Heart right ventricle (tissue), 16 donors: ENCODE measurements at regions not wholly inside any gene's neighbourhood (a gene's known extent, or its start where the extent isn't known, plus 50 kb on each side); places are given as distances from the start of the nearest gene placed in this dataset.

ENCODE experiments used
- ATAC-seq, 8 donors: fragments of 200-7000 bp; cut with Tn5 transposase; one replicate each; pipeline ENCODE4 v1.9.1; 2020; ENCODE audit warnings: mild to moderate bottlenecking in 8 of 8, moderate library complexity in 8 of 8, moderate number of reproducible peaks in 1 of 8
- DNase-seq, 2 donors: peaks; one replicate each; pipeline ENCODE4 v3.0.0-alpha.2; 2020
- H3K27ac ChIP-seq, 10 donors: fragments of 200-600 bp; sonication (generic) in 2 of 10; one replicate each; pipeline versions ENCODE4 v1.5.0 to v1.8.0; 2020 to 2022; ENCODE audit warnings: mild to moderate bottlenecking in 3 of 10
- H3K27me3 ChIP-seq, 7 donors: fragments of 200-600 bp; one replicate each; pipeline ENCODE4 v1.8.0; 2021 to 2022; ENCODE audit warnings: mild to moderate bottlenecking in 2 of 7
- H3K36me3 ChIP-seq, 9 donors: fragments of 200-600 bp; sonication (generic) in 1 of 9; one replicate each; pipeline versions ENCODE4 v1.5.0 to v1.8.0; 2020 to 2022; ENCODE audit warnings: mild to moderate bottlenecking in 2 of 9
- H3K4me1 ChIP-seq, 9 donors: fragments of 200-600 bp; sonication (generic) in 1 of 9; one replicate each; pipeline versions ENCODE4 v1.5.0 to v1.8.0; 2020 to 2022; ENCODE audit warnings: mild to moderate bottlenecking in 4 of 9
- H3K4me3 ChIP-seq, 10 donors: fragments of 200-600 bp; sonication (generic) in 2 of 10; one replicate each; pipeline versions ENCODE4 v1.5.0 to v1.8.0; 2020 to 2022; ENCODE audit warnings: mild to moderate bottlenecking in 7 of 10, moderate library complexity in 2 of 10
- H3K9me3 ChIP-seq, 11 donors: fragments of 200-600 bp in 10 of 11; sonication (generic) in 2 of 11; one replicate each; pipeline versions ENCODE4 v1.5.0 to v1.8.0; 2013 to 2022; ENCODE audit warnings: mild to moderate bottlenecking in 2 of 11, control low read depth in 1 of 11, moderate library complexity in 1 of 11
- WGBS, 2 donors: extraction: QIAGEN DNeasy Blood & Tissue Kit; methylation state at CpG; one replicate each; pipeline ENCODE4 v1.1.7; 2013; ENCODE audit warnings: inconsistent platforms in 1 of 2; 5-methylcytosine and 5-hydroxymethylcytosine counted together
- intact Hi-C, 10 donors: fragments of 100-400 bp; cut with DNase I; formaldehyde crosslinking; loops; one replicate each; pipeline versions ENCODE4 v1.11.1 to v1.14.2; 2022
- TF ChIP-seq, protein P1 (sequence below), 9 donors: fragments of 200-600 bp; sonication (generic) in 2 of 9; IDR thresholded peaks; one replicate each; pipeline versions ENCODE4 v1.5.0 to v1.8.0; 2021 to 2022; ENCODE audit warnings: antibody characterized with exemption in 9 of 9, mild to moderate bottlenecking in 5 of 9, moderate library complexity in 1 of 9
- donor health status: Arrhythmogenic right ventricular cardiomyopathy.
- donor health status: ischemic (EF 13 %, LVEDD 7.1; RV severe dilation, severe dysfunction).
- donor health status: healthy with polysubstance abuse.
- donor health status: DM: no; HTN: yes; CAD: no.
- donor health status: DM: no; HTN: no; CAD: no.
- donor health status: ischemic (EF 25% LVEDD 6.9; RV normal size, moderate dysfunction).
- donor health status: ischemic (EF 25% LVEDD 5.7; RV mildly dilated, moderate dysfunction).
- donor health status: healthy.
- donor health status: DM: yes; HTN: yes; CAD: no.
- donor health status: Ischemic cardiomyopathy.
- donor health status: ischemic (EF 35%, LVEDD 5.7; RV mildly dilated, moderate dysfunction).
- donor health status: nonischemic (EF 11% LVEDD 7.7; RV severe dilation, severe dysfunction).
- donor health status: DM: yes; HTN: yes; CAD: no.
- donor health status: PGD.
- donor health status: ischemic (EF 29% LVEDD 5.4; RV normal size, mild dysfunction).
- donor health status: nonischemic (EF 23%, LVEDD 6.1; RV moderate dilation, normal function).

DNA sequence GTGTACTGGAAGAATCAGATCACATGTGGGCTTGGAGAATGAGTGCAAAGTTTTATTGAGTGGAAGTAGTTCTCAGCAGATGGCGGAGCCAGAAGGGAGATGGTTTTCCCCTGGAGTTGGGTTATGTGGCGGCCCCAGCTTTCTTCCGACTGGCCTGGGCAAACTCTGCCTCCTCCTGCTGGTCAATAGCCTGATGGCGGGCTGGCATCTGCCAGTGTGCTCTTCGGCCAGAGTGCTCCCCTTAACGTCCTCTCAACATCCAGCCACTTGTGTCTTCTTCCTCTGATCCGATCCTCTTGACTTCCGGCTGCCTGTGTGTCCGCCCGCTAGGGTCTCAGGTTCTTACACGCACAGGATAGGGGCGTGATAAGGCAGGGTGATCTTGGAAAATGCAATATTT is 741.3 kb downstream of the RNF144A start:
- TF ChIP-seq, protein P1, sequence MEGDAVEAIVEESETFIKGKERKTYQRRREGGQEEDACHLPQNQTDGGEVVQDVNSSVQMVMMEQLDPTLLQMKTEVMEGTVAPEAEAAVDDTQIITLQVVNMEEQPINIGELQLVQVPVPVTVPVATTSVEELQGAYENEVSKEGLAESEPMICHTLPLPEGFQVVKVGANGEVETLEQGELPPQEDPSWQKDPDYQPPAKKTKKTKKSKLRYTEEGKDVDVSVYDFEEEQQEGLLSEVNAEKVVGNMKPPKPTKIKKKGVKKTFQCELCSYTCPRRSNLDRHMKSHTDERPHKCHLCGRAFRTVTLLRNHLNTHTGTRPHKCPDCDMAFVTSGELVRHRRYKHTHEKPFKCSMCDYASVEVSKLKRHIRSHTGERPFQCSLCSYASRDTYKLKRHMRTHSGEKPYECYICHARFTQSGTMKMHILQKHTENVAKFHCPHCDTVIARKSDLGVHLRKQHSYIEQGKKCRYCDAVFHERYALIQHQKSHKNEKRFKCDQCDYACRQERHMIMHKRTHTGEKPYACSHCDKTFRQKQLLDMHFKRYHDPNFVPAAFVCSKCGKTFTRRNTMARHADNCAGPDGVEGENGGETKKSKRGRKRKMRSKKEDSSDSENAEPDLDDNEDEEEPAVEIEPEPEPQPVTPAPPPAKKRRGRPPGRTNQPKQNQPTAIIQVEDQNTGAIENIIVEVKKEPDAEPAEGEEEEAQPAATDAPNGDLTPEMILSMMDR (IDR thresholded peaks at IDR 0.05): no peak
- H3K27me3 ChIP-seq: no peaks in the 10 kb centered on the region
- 92 to 94% methylated on average over 12 of the region's 12 CpGs for WGBS, 2 donors
- no peak for ATAC-seq
- H3K9me3 ChIP-seq: peaks cover 0 to 10% (median 4%) of the 10 kb centered on the region in 11 donors
- no peak for DNase-seq
- H3K4me1 ChIP-seq: no peaks in the 10 kb centered on the region
- no peak overlapping the region for H3K4me3 ChIP-seq
- H3K27ac ChIP-seq: no peak overlapping the region
- H3K36me3 ChIP-seq: no peaks in the 10 kb centered on the region
- intact Hi-C loops: no loop called here

DNA sequence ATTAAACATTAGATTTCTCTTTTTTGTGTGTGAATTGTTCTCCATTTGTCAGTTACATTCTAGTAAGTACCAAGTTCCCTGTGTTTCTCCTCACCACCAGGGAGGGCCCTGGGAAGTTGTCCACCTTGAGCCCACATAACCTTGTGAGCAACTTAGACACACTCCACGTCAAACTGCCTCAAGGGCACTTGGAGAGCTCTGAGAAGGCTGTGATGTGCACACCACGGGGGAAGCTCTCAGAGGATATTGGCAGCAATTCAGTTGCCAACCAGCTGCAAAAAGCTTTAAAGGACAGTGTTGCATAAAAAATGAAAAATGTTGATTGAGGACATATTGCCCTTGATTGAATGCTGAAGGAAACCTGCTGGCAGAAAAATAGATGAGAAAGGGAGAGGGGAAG is 743.6 kb downstream of the RNF144A start:
- no peak for DNase-seq
- WGBS, 2 donors: 41 to 47% methylated on average over 2 of the region's 2 CpGs
- no peak for ATAC-seq

DNA sequence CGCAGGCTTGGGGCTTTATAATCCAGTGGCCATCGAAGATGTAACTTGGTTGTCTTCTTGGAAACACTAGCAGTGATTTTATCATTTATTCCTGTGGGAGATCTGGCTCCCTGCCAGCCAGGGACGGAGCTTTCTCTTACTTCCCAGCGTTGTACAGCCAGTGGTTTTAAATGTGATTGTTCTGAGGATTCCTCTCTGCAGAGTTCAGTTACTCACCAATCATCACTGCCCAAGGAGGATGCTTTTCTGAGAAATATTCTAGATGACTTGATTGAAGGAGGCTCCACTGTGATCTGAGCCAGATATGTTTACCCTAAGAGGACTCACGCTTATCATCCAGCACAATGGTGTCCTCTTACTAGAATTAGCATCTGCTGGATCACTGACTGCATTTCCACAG is 744.3 kb downstream of the RNF144A start:
- 48 to 50% methylated on average over 5 of the region's 5 CpGs for WGBS, 2 donors
- DNase-seq (no peak), ATAC-seq (no peak)
- H3K27me3 ChIP-seq: no peaks in the 10 kb centered on the region
- TF ChIP-seq, protein P1 (IDR thresholded peaks at IDR 0.05): no peak
- intact Hi-C loops: no loop called here
- no peak overlapping the region for H3K27ac ChIP-seq
- no peak overlapping the region for H3K4me3 ChIP-seq
- H3K9me3 ChIP-seq: no peaks in the 10 kb centered on the region
- no peaks in the 10 kb centered on the region for H3K4me1 ChIP-seq
- H3K36me3 ChIP-seq: no peaks in the 10 kb centered on the region

More for the DNA sequence above, 743.6 kb downstream of the RNF144A start:
- Histone ChIP-seq H3K9me3 (no peaks in the 10 kb centered on the region), H3K4me1 (no peaks in the 10 kb centered on the region), H3K27ac (no peak overlapping the region), H3K27me3 (no peaks in the 10 kb centered on the region), H3K4me3 (no peak overlapping the region), H3K36me3 (no peaks in the 10 kb centered on the region)
- intact Hi-C loops: no loop called here
- TF ChIP-seq, protein P1 (IDR thresholded peaks at IDR 0.05): no peak

DNA sequence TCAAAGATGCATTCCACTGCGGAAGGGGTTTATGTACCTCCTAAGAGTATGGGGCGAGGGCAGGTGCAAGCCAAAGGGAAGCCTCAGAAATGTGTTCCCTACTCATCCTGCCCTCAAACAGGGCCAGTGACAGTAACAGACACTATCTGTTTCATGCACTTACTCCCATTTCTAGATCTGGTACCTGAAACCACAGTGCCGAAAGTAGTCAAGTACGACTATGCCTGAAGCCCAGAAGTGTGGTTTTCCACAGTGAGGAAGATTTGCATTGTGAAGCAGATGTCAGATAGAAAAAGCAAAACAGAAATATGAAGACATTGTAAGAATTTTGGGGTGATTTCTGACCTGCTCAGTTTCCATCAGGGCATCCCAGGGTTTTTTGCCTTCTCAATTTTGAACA is 748.7 kb downstream of the RNF144A start:
- 96 to 98% methylated on average over 4 of the region's 4 CpGs for WGBS, 2 donors
- DNase-seq: no peak
- TF ChIP-seq, protein P1 (IDR thresholded peaks at IDR 0.05): no peak
- intact Hi-C loops: no loop called here
- no peak for ATAC-seq
- no peaks in the 10 kb centered on the region for H3K9me3 ChIP-seq
- H3K4me3 ChIP-seq: no peak overlapping the region
- no peaks in the 10 kb centered on the region for H3K36me3 ChIP-seq
- H3K27ac ChIP-seq: no peak overlapping the region
- H3K4me1 ChIP-seq: peaks cover 0 to 13% (median 0%) of the 10 kb centered on the region in 9 donors
- H3K27me3 ChIP-seq: no peaks in the 10 kb centered on the region
